ENCODE measurements at regions not wholly inside any gene's neighbourhood (a gene's known extent, or its start where the extent isn't known, plus 50 kb on each side); places are given as distances from the start of the nearest gene placed in this dataset.

GRCh38 chr10:128900456-128900855, 566.6 kb upstream of the MGMT start:
- H3K4me2 ChIP-seq (ENCODE audit: insufficient read depth, low read length, poor library complexity, severe bottlenecking), result no peak overlapping the region

GRCh38 chr10:128901236-128901635, 565.8 kb upstream of the MGMT start:
- no peak overlapping the region for H3K4ac ChIP-seq (ENCODE audit: low read length)
- no peaks in the 10 kb centered on the region for H3K36me3 ChIP-seq (replicated peaks in 1 of 2; ENCODE audit: control insufficient read depth in 2 of 2, insufficient read depth in 2 of 2, low read length in 2 of 2)
- DNase-seq (ENCODE audit: low spot score), result no peak
- H3K79me1 ChIP-seq (ENCODE audit: low read depth, low read length), result no peaks in the 10 kb centered on the region
- peaks cover 0 to 13% of the 10 kb centered on the region in 2 donors for H3K4me1 ChIP-seq (ENCODE audit: control insufficient read depth in 2 of 2, insufficient read depth in 1 of 2, low read depth in 1 of 2, low read length in 2 of 2)
- no peak overlapping the region for H3K4me2 ChIP-seq (ENCODE audit: insufficient read depth, low read length, poor library complexity, severe bottlenecking)
- H3K27me3 ChIP-seq (ENCODE audit: control insufficient read depth in 3 of 3, insufficient read depth in 3 of 3, low read depth in 1 of 3, low read length in 3 of 3), result no peaks in the 10 kb centered on the region
- H2AFZ ChIP-seq (ENCODE audit: low read length), result no peak overlapping the region
- H2BK12ac ChIP-seq (ENCODE audit: low read length), result no peak overlapping the region
- H3K9ac ChIP-seq (ENCODE audit: low read depth, low read length, poor library complexity), result no peak overlapping the region
- no peak overlapping the region for H3K4me3 ChIP-seq (ENCODE audit: low read length in 2 of 2)
- H2BK120ac ChIP-seq (ENCODE audit: low read depth, low read length), result no peak overlapping the region
- H3K27ac ChIP-seq (replicated peaks; ENCODE audit: low read length), result no peak overlapping the region
- no peak overlapping the region for H3K23ac ChIP-seq (ENCODE audit: low read depth, low read length, poor library complexity)
- no peak overlapping the region for H3K18ac ChIP-seq (ENCODE audit: low read length)
- H2BK5ac ChIP-seq (ENCODE audit: low read length), result no peak overlapping the region
- H4K8ac ChIP-seq (ENCODE audit: low read depth, low read length), result no peak overlapping the region
- H3K14ac ChIP-seq (ENCODE audit: low read length), result no peak overlapping the region
- no peaks in the 10 kb centered on the region for H3K9me3 ChIP-seq (replicated peaks in 1 of 2; ENCODE audit: control insufficient read depth in 2 of 2, insufficient read depth in 1 of 2, low read depth in 1 of 2, low read length in 2 of 2)
- no peak overlapping the region for H2AK5ac ChIP-seq (ENCODE audit: low read depth, low read length)
- no peak overlapping the region for H4K91ac ChIP-seq (ENCODE audit: low read depth, low read length, poor library complexity)
- no peak overlapping the region for H2BK15ac ChIP-seq (ENCODE audit: low read length)

More at GRCh38 chr10:128900456-128900855, 566.6 kb upstream of the MGMT start:
- no peak for DNase-seq (ENCODE audit: low spot score)
- Histone ChIP-seq H3K23ac (ENCODE audit: low read depth, low read length, poor library complexity) (no peak overlapping the region), H3K9me3 (replicated peaks in 1 of 2; ENCODE audit: control insufficient read depth in 2 of 2, insufficient read depth in 1 of 2, low read depth in 1 of 2, low read length in 2 of 2) (no peaks in the 10 kb centered on the region), H4K8ac (ENCODE audit: low read depth, low read length) (no peak overlapping the region), H3K4me1 (ENCODE audit: control insufficient read depth in 2 of 2, insufficient read depth in 1 of 2, low read depth in 1 of 2, low read length in 2 of 2) (peaks cover 0 to 12% of the 10 kb centered on the region in 2 donors), H2AFZ (ENCODE audit: low read length) (no peak overlapping the region), H3K27me3 (ENCODE audit: control insufficient read depth in 3 of 3, insufficient read depth in 3 of 3, low read depth in 1 of 3, low read length in 3 of 3) (no peaks in the 10 kb centered on the region), H3K4me3 (ENCODE audit: low read length in 2 of 2) (no peak overlapping the region), H3K4ac (ENCODE audit: low read length) (no peak overlapping the region), H3K14ac (ENCODE audit: low read length) (no peak overlapping the region), H3K79me1 (ENCODE audit: low read depth, low read length) (no peaks in the 10 kb centered on the region), H3K27ac (replicated peaks; ENCODE audit: low read length) (no peak overlapping the region), H4K91ac (ENCODE audit: low read depth, low read length, poor library complexity) (no peak overlapping the region), H2AK5ac (ENCODE audit: low read depth, low read length) (no peak overlapping the region), H2BK120ac (ENCODE audit: low read depth, low read length) (no peak overlapping the region), H2BK5ac (ENCODE audit: low read length) (no peak overlapping the region), H3K18ac (ENCODE audit: low read length) (peak overlapping the region; percentile 48), H3K9ac (ENCODE audit: low read depth, low read length, poor library complexity) (no peak overlapping the region), H3K36me3 (replicated peaks in 1 of 2; ENCODE audit: control insufficient read depth in 2 of 2, insufficient read depth in 2 of 2, low read length in 2 of 2) (no peaks in the 10 kb centered on the region), H2BK15ac (ENCODE audit: low read length) (no peak overlapping the region), H2BK12ac (ENCODE audit: low read length) (no peak overlapping the region)
- WGBS, 2 donors (ENCODE audit: extremely low coverage in 2 of 2, insufficient read length in 2 of 2, insufficient replicate concordance in 1 of 2), result no CpG with 5 or more reads among the region's 4 CpGs

GRCh38 chr10:128902031-128902710, 564.9 kb upstream of the MGMT start:
- H2BK120ac ChIP-seq (ENCODE audit: low read depth, low read length), result no peak overlapping the region
- no peak overlapping the region for H2BK5ac ChIP-seq (ENCODE audit: low read length)

GRCh38 chr10:128907155-128907941, 559.7 kb upstream of the MGMT start:
- H3K4ac ChIP-seq (ENCODE audit: low read length), result no peak overlapping the region
- no peaks in the 10 kb centered on the region for H3K9me3 ChIP-seq (replicated peaks in 1 of 2; ENCODE audit: control insufficient read depth in 2 of 2, insufficient read depth in 1 of 2, low read depth in 1 of 2, low read length in 2 of 2)
- peaks cover 0 to 2% of the 10 kb centered on the region in 2 donors for H3K4me1 ChIP-seq (ENCODE audit: control insufficient read depth in 2 of 2, insufficient read depth in 1 of 2, low read depth in 1 of 2, low read length in 2 of 2)
- no peak overlapping the region for H2BK15ac ChIP-seq (ENCODE audit: low read length)
- H3K36me3 ChIP-seq (replicated peaks in 1 of 2; ENCODE audit: control insufficient read depth in 2 of 2, insufficient read depth in 2 of 2, low read length in 2 of 2), result no peaks in the 10 kb centered on the region
- H3K4me3 ChIP-seq (ENCODE audit: low read length in 2 of 2), result peak overlapping the region in 1 of 2 donors; percentile 10
- H2AK5ac ChIP-seq (ENCODE audit: low read depth, low read length), result no peak overlapping the region
- H3K14ac ChIP-seq (ENCODE audit: low read length), result no peak overlapping the region
- H3K18ac ChIP-seq (ENCODE audit: low read length), result peak overlapping the region; percentile 6
- peak overlapping the region; percentile 2 for H3K9ac ChIP-seq (ENCODE audit: low read depth, low read length, poor library complexity)
- H2BK120ac ChIP-seq (ENCODE audit: low read depth, low read length), result no peak overlapping the region
- H3K79me1 ChIP-seq (ENCODE audit: low read depth, low read length), result no peaks in the 10 kb centered on the region
- no peaks in the 10 kb centered on the region for H3K27me3 ChIP-seq (ENCODE audit: control insufficient read depth in 3 of 3, insufficient read depth in 3 of 3, low read depth in 1 of 3, low read length in 3 of 3)
- H3K23ac ChIP-seq (ENCODE audit: low read depth, low read length, poor library complexity), result no peak overlapping the region
- no CpG with 5 or more reads among the region's 20 CpGs for WGBS, 2 donors (ENCODE audit: extremely low coverage in 2 of 2, insufficient read length in 2 of 2, insufficient replicate concordance in 1 of 2)
- no peak overlapping the region for H2BK5ac ChIP-seq (ENCODE audit: low read length)
- DNase-seq (ENCODE audit: low spot score), result no peak
- no peak overlapping the region for H2AFZ ChIP-seq (ENCODE audit: low read length)
- no peak overlapping the region for H3K27ac ChIP-seq (replicated peaks; ENCODE audit: low read length)
- H4K8ac ChIP-seq (ENCODE audit: low read depth, low read length), result no peak overlapping the region
- no peak overlapping the region for H4K91ac ChIP-seq (ENCODE audit: low read depth, low read length, poor library complexity)
- H3K4me2 ChIP-seq (ENCODE audit: insufficient read depth, low read length, poor library complexity, severe bottlenecking), result no peak overlapping the region
- no peak overlapping the region for H2BK12ac ChIP-seq (ENCODE audit: low read length)

More at GRCh38 chr10:128902031-128902710, 564.9 kb upstream of the MGMT start:
- H2AK5ac ChIP-seq (ENCODE audit: low read depth, low read length), result no peak overlapping the region
- H3K4me3 ChIP-seq (ENCODE audit: low read length in 2 of 2), result no peak overlapping the region
- no peak overlapping the region for H3K18ac ChIP-seq (ENCODE audit: low read length)
- H3K36me3 ChIP-seq (replicated peaks in 1 of 2; ENCODE audit: control insufficient read depth in 2 of 2, insufficient read depth in 2 of 2, low read length in 2 of 2), result no peaks in the 10 kb centered on the region
- no peak overlapping the region for H3K4ac ChIP-seq (ENCODE audit: low read length)
- no peak overlapping the region for H3K23ac ChIP-seq (ENCODE audit: low read depth, low read length, poor library complexity)
- no peak overlapping the region for H3K14ac ChIP-seq (ENCODE audit: low read length)
- H3K9ac ChIP-seq (ENCODE audit: low read depth, low read length, poor library complexity), result no peak overlapping the region
- whole genome bisulfite sequencing, 2 donors (ENCODE audit: extremely low coverage in 2 of 2, insufficient read length in 2 of 2, insufficient replicate concordance in 1 of 2), result no CpG with 5 or more reads among the region's 2 CpGs
- no peak for DNase-seq (ENCODE audit: low spot score)
- H3K27me3 ChIP-seq (ENCODE audit: control insufficient read depth in 3 of 3, insufficient read depth in 3 of 3, low read depth in 1 of 3, low read length in 3 of 3), result no peaks in the 10 kb centered on the region
- no peak overlapping the region for H4K91ac ChIP-seq (ENCODE audit: low read depth, low read length, poor library complexity)
- H2BK12ac ChIP-seq (ENCODE audit: low read length), result no peak overlapping the region
- no peaks in the 10 kb centered on the region for H3K9me3 ChIP-seq (replicated peaks in 1 of 2; ENCODE audit: control insufficient read depth in 2 of 2, insufficient read depth in 1 of 2, low read depth in 1 of 2, low read length in 2 of 2)
- H3K27ac ChIP-seq (replicated peaks; ENCODE audit: low read length), result no peak overlapping the region
- H3K4me1 ChIP-seq (ENCODE audit: control insufficient read depth in 2 of 2, insufficient read depth in 1 of 2, low read depth in 1 of 2, low read length in 2 of 2), result peaks cover 0 to 11% of the 10 kb centered on the region in 2 donors
- no peak overlapping the region for H2BK15ac ChIP-seq (ENCODE audit: low read length)
- no peaks in the 10 kb centered on the region for H3K79me1 ChIP-seq (ENCODE audit: low read depth, low read length)
- no peak overlapping the region for H4K8ac ChIP-seq (ENCODE audit: low read depth, low read length)
- H2AFZ ChIP-seq (ENCODE audit: low read length), result no peak overlapping the region
- no peak overlapping the region for H3K4me2 ChIP-seq (ENCODE audit: insufficient read depth, low read length, poor library complexity, severe bottlenecking)

Data from neuronal stem cell (in vitro differentiated cells).